SK-N-SH (cell line): ENCODE measurements at regions not wholly inside any gene's neighbourhood (a gene's known extent, or its start where the extent isn't known, plus 50 kb on each side); places are given as distances from the start of the nearest gene placed in this dataset.

Experiments
- CTCF ChIA-PET: fragments of 300-600, 350-600 bp; formaldehyde crosslinking; extraction: SDS; loops from one replicate; lab custom pipeline; 2021; lab: Yijun Ruan, JAX
- POLR2A ChIA-PET: fragments of 350-600 bp; sonication (Branson Sonifier 250); formaldehyde crosslinking; extraction: SDS; loops from one replicate; lab custom pipeline; 2020; ENCODE audit warnings: antibody characterized with exemption, inconsistent platforms; lab: Yijun Ruan, JAX
- DNase-seq: peaks from one replicate; pipeline ENCODE4 v3.0.0; 2012
- H2AFZ ChIP-seq: fragments of 200-600 bp; sonication (generic); 2 replicates; pipeline ENCODE4 v1.8.1; 2016; ENCODE audit warnings: antibody characterized with exemption, mild to moderate bottlenecking, low read depth
- H3F3A ChIP-seq: fragments of 200-600 bp; sonication (generic); replicated peaks from 2 replicates; pipeline ENCODE3; 2016; ENCODE audit warnings: antibody characterized with exemption, mild to moderate bottlenecking; ENCODE audit not compliant: insufficient read depth
- H3K27ac ChIP-seq, 2 experiments: fragments of 200-500 bp in 1 of 2; fragments of 200-600 bp in 1 of 2; sonication (Bioruptor generic) in 1 of 2; sonication (generic), shearing (Covaris generic) in 1 of 2; 2 replicates each; pipeline versions ENCODE4 v1.5.1 to v1.6.1; 2014 to 2016; ENCODE audit warnings: low read depth in 2 of 2, inconsistent platforms in 1 of 2, low read length in 1 of 2, mild to moderate bottlenecking in 1 of 2, mixed read lengths in 1 of 2
- H3K27me3 ChIP-seq: fragments of 200-600 bp; sonication (generic), shearing (Covaris generic); 2 replicates; pipeline ENCODE4 v1.6.1; 2016; ENCODE audit warnings: mixed run types; ENCODE audit not compliant: insufficient read depth
- H3K36me3 ChIP-seq, 2 experiments: fragments of 200-500 bp in 1 of 2; fragments of 200-600 bp in 1 of 2; sonication (Bioruptor generic) in 1 of 2; sonication (generic) in 1 of 2; replicated peaks in 1 of 2; 2 replicates each; pipeline versions ENCODE3 to v1.5.1; 2014 to 2016; ENCODE audit warnings: low read length in 1 of 2, mild to moderate bottlenecking in 1 of 2; ENCODE audit not compliant: insufficient read depth in 2 of 2, control insufficient read depth in 1 of 2
- H3K4me1 ChIP-seq, 2 experiments: fragments of 200-500 bp in 1 of 2; fragments of 200-600 bp in 1 of 2; sonication (Bioruptor generic) in 1 of 2; sonication (generic), shearing (Covaris generic) in 1 of 2; 2 replicates each; pipeline versions ENCODE4 v1.5.1 to v1.6.1; 2014 to 2016; ENCODE audit warnings: low read depth in 1 of 2, low read length in 1 of 2, mixed run types in 1 of 2; ENCODE audit not compliant: insufficient read depth in 2 of 2, control insufficient read depth in 1 of 2
- H3K4me2 ChIP-seq: fragments of 200-600 bp; sonication (generic), shearing (Covaris generic); 2 replicates; pipeline ENCODE4 v1.6.1; 2017; ENCODE audit warnings: mixed run types
- H3K4me3 ChIP-seq, 2 experiments: fragments of 200-500 bp in 1 of 2; fragments of 200-600 bp in 1 of 2; sonication (Bioruptor generic) in 1 of 2; sonication (generic), shearing (Covaris generic) in 1 of 2; 2 replicates each; pipeline versions ENCODE4 v1.5.1 to v1.8.1; 2014 to 2016; ENCODE audit warnings: low read depth in 2 of 2, inconsistent platforms in 1 of 2, low read length in 1 of 2, mild to moderate bottlenecking in 1 of 2, mixed read lengths in 1 of 2, moderate library complexity in 1 of 2
- H3K79me2 ChIP-seq: fragments of 200-600 bp; sonication (generic); 2 replicates; pipeline ENCODE4 v1.8.1; 2017; ENCODE audit warnings: mild to moderate bottlenecking; ENCODE audit not compliant: insufficient read depth
- H3K9ac ChIP-seq: fragments of 200-600 bp; sonication (generic); 2 replicates; pipeline ENCODE4 v1.6.1; 2017; ENCODE audit warnings: mixed run types
- H3K9me2 ChIP-seq: fragments of 200-600 bp; sonication (generic); 2 replicates; pipeline ENCODE4 v1.6.1; 2017; ENCODE audit warnings: mixed run types
- H3K9me3 ChIP-seq: fragments of 200-600 bp; sonication (generic); 2 replicates; pipeline ENCODE4 v1.6.1; 2017; ENCODE audit warnings: mixed run types, mild to moderate bottlenecking, moderate library complexity
- H4K20me1 ChIP-seq: fragments of 200-600 bp; sonication (generic); 2 replicates; pipeline ENCODE4 v1.6.1; 2017; ENCODE audit warnings: mild to moderate bottlenecking, mixed run types; ENCODE audit not compliant: insufficient read depth
- CHD2 ChIP-seq: fragments of 150-350 bp; IDR thresholded peaks from 2 replicates; pipeline ENCODE4 v1.6.1; 2018; ENCODE audit warnings: low read length; ENCODE audit not compliant: partially characterized antibody
- ELF1 ChIP-seq: IDR thresholded peaks from 2 replicates; pipeline ENCODE4 v1.4.0; 2012
- EZH2phosphoT487 ChIP-seq: fragments of 200-600 bp; sonication (generic); IDR thresholded peaks from 2 replicates; pipeline ENCODE4 v1.6.1; 2017; ENCODE audit warnings: low read depth, mixed run types, mild to moderate bottlenecking, antibody characterized with exemption, moderate library complexity, borderline replicate concordance
- FOXJ3 ChIP-seq: sonication (generic); formaldehyde crosslinking; IDR thresholded peaks from 2 replicates; pipeline ENCODE4 v1.5.1; 2020; ENCODE audit warnings: mild to moderate bottlenecking, missing genetic modification reagents
- FOXM1 ChIP-seq: IDR thresholded peaks from 2 replicates; pipeline ENCODE4 v1.4.0; 2012; ENCODE audit warnings: low read depth, mild to moderate bottlenecking
- GABPA ChIP-seq: IDR thresholded peaks from 2 replicates; pipeline ENCODE4 v1.4.0; 2012; ENCODE audit warnings: low read depth, mild to moderate bottlenecking
- GATA2 ChIP-seq: sonication (generic); formaldehyde crosslinking; IDR thresholded peaks from 2 replicates; pipeline ENCODE4 v1.5.0; 2020; ENCODE audit warnings: mild to moderate bottlenecking, missing genetic modification reagents
- JUND ChIP-seq: IDR thresholded peaks from 2 replicates; pipeline ENCODE4 v1.4.0; 2012
- RCOR1 ChIP-seq: fragments of 150-350 bp; IDR thresholded peaks from 2 replicates; pipeline ENCODE4 v1.6.1; 2017; ENCODE audit warnings: antibody characterized with exemption, low read length
- RXRA ChIP-seq: IDR thresholded peaks from 2 replicates; pipeline ENCODE4 v1.4.0; 2012; ENCODE audit warnings: low read depth, mild to moderate bottlenecking, borderline replicate concordance
- TEAD4 ChIP-seq: IDR thresholded peaks from 2 replicates; pipeline ENCODE4 v1.4.0; 2012; ENCODE audit warnings: mild to moderate bottlenecking, borderline replicate concordance; ENCODE audit not compliant: insufficient read depth
- YY1 ChIP-seq: IDR thresholded peaks from 2 replicates; pipeline ENCODE4 v1.4.0; 2012; ENCODE audit warnings: low read depth, mild to moderate bottlenecking
- WGBS: methylation state at CpG from one replicate; pipeline ENCODE4 v1.1.6; 2017; ENCODE audit warnings: low lambda C conversion rate; 5-methylcytosine and 5-hydroxymethylcytosine counted together
- TF ChIP-seq, protein P1 (sequence below): IDR thresholded peaks from 2 replicates; pipeline ENCODE4 v1.4.0; 2012; ENCODE audit warnings: low read depth, borderline replicate concordance
- TF ChIP-seq, protein P2 (sequence below): fragments of 150-350 bp; IDR thresholded peaks from 2 replicates; pipeline ENCODE4 v1.6.1; 2016; ENCODE audit warnings: mild to moderate bottlenecking, low read depth, low read length

DNA sequence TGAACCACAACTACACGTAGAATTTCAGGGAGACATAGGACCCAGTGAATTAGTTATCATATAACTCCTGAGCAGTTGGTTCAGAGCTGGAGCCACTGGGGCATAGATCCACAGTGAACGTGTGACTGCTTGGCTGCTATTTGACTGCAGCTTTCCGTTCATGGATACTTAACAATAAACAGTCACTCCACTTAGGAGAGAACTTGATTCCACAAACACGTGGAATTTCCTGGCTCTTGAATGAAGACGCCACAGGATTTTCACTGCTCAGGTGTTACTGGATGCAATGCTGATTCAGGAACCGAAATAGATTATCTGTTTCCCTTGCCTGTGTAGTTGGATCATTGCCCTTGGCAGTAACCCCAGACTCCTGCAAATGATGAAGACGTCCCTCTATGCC lies 679.1 kb upstream of the ZEB2 start:
- Histone ChIP-seq H3K9me3 (no peaks in the 10 kb centered on the region), H3K9me2 (no peaks in the 10 kb centered on the region), H3K4me1 (peaks cover 0 to 1% of the 10 kb centered on the region in 2 experiments; a peak in 2 of 4 replicates), H3K27me3 (no peaks in the 10 kb centered on the region), H3K27ac (no peak overlapping the region), H2AFZ (no peak overlapping the region), H3K4me3 (no peak overlapping the region), H3K79me2 (no peaks in the 10 kb centered on the region), H4K20me1 (no peaks in the 10 kb centered on the region), H3K36me3 (no peaks in the 10 kb centered on the region), H3K9ac (no peak overlapping the region), H3F3A (no peaks in the 10 kb centered on the region), H3K4me2 (no peak overlapping the region)
- 90% methylated on average over 7 of the region's 7 CpGs for WGBS
- ChIA-PET POLR2A (no interaction called here), CTCF (no interaction called here)
- no peak for DNase-seq
- no peak for TF ChIP-seq YY1
- no peak for TF ChIP-seq GATA2 (CRISPR knock-in tag)
- TF ChIP-seq FOXM1, result no peak
- no peak for TF ChIP-seq ELF1
- TF ChIP-seq, protein P1, sequence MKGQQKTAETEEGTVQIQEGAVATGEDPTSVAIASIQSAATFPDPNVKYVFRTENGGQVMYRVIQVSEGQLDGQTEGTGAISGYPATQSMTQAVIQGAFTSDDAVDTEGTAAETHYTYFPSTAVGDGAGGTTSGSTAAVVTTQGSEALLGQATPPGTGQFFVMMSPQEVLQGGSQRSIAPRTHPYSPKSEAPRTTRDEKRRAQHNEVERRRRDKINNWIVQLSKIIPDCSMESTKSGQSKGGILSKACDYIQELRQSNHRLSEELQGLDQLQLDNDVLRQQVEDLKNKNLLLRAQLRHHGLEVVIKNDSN, result no peak
- TF ChIP-seq CHD2, result no peak
- TF ChIP-seq, protein P2, sequence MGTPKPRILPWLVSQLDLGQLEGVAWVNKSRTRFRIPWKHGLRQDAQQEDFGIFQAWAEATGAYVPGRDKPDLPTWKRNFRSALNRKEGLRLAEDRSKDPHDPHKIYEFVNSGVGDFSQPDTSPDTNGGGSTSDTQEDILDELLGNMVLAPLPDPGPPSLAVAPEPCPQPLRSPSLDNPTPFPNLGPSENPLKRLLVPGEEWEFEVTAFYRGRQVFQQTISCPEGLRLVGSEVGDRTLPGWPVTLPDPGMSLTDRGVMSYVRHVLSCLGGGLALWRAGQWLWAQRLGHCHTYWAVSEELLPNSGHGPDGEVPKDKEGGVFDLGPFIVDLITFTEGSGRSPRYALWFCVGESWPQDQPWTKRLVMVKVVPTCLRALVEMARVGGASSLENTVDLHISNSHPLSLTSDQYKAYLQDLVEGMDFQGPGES, result no peak
- no peak for TF ChIP-seq RCOR1
- no peak for TF ChIP-seq RXRA
- TF ChIP-seq FOXJ3, result no peak
- TF ChIP-seq EZH2phosphoT487, result no peak
- no peak for TF ChIP-seq TEAD4

- Histone ChIP-seq H3K9me3 (no peaks in the 10 kb centered on the region), H3K79me2 (no peaks in the 10 kb centered on the region), H3K36me3 (no peaks in the 10 kb centered on the region), H2AFZ (no peak overlapping the region), H3K9ac (no peak overlapping the region), H3K9me2 (no peaks in the 10 kb centered on the region), H4K20me1 (no peaks in the 10 kb centered on the region), H3F3A (no peaks in the 10 kb centered on the region), H3K4me1 (peaks cover 0 to 6% of the 10 kb centered on the region in 2 experiments; a peak in 1 of 4 replicates), H3K27me3 (no peaks in the 10 kb centered on the region), H3K4me2 (no peak overlapping the region), H3K4me3 (no peak overlapping the region), H3K27ac (no peak overlapping the region)
- 95% methylated on average over 2 of the region's 2 CpGs for WGBS
- DNase-seq, result no peak
- ChIA-PET CTCF (interaction anchor here (0.9 kb wide), 1 partner anchor 14 kb away, joined by 4 read pairs; no protein-coding TSS in a partner anchor), POLR2A (no interaction called here)
- no peak for TF ChIP-seq GABPA
- TF ChIP-seq JUND, result no peak
- TF ChIP-seq, protein P2, result no peak
- TF ChIP-seq, all 33 proteins: peak for 0
These were observed 678.6 kb upstream of the ZEB2 start for GRCh38 chr2:145198555-145198954.
